HCT116 (cell line): ENCODE measurements at regions not wholly inside any gene's neighbourhood (a gene's known extent, or its start where the extent isn't known, plus 50 kb on each side); places are given as distances from the start of the nearest gene placed in this dataset.

Experiments used
- ATAC-seq: fragments of 200-7000 bp; cut with Tn5 transposase; 2 replicates; pipeline ENCODE4 v1.9.1; 2020; ENCODE audit warnings: mild to moderate bottlenecking, moderate library complexity
- BruUV-seq: library from RNA; stranded (reverse); fragments of 400-500 nt; replicated peaks from 2 replicates; lab custom pipeline; 2021; lab: Mats Ljungman, UMichigan
- CTCF ChIA-PET: fragments of 300-600 bp; sonication (Branson Sonifier 250); formaldehyde crosslinking; loops from one replicate; lab custom pipeline; 2021; ENCODE audit warnings: antibody characterized with exemption; lab: Charles Lee
- POLR2A ChIA-PET: fragments of 300-600, 350-600 bp; sonication (Branson Sonifier 250); formaldehyde crosslinking; loops from one replicate; lab custom pipeline; 2021; ENCODE audit warnings: antibody characterized with exemption; lab: Charles Lee
- RAD21 ChIA-PET, 2 experiments: fragments of 300-600 bp; sonication (Branson Sonifier 250); formaldehyde crosslinking; loops; one replicate each; lab custom pipeline; 2023; ENCODE audit warnings: low total read pairs in 2 of 2; ENCODE audit not compliant: uncharacterized antibody in 2 of 2, unreplicated experiment in 2 of 2, low non-redundant PET in 1 of 2; lab: Charles Lee
- DNase-seq: peaks from one replicate; pipeline ENCODE4 v3.0.0-alpha.2; 2010; ENCODE audit warnings: low read depth, low spot score
- H2AFZ ChIP-seq: fragments of 200-600 bp; shearing (Covaris generic), sonication (generic); 2 replicates; pipeline ENCODE4 v1.6.1; 2017; ENCODE audit warnings: low read depth, mixed run types, mixed read lengths, antibody characterized with exemption, low read length; ENCODE audit not compliant: poor library complexity, severe bottlenecking
- H3K27ac ChIP-seq: 2 replicates; pipeline ENCODE4 v1.5.1; 2012; ENCODE audit warnings: low read depth, low read length
- H3K27me3 ChIP-seq: fragments of 200-600 bp; sonication (generic); 2 replicates; pipeline ENCODE4 v1.6.1; 2016; ENCODE audit warnings: mixed run types, low read length, mixed read lengths; ENCODE audit not compliant: insufficient read depth
- H3K36me3 ChIP-seq, 2 experiments: fragments of 200-500 bp in 1 of 2; fragments of 200-600 bp in 1 of 2; sonication (Bioruptor generic) in 1 of 2; sonication (generic) in 1 of 2; 2 replicates each; pipeline versions ENCODE4 v1.5.1 to v1.6.1; 2014 to 2016; ENCODE audit warnings: low read length in 2 of 2, inconsistent platforms in 1 of 2, mixed read lengths in 1 of 2, mixed run types in 1 of 2; ENCODE audit not compliant: insufficient read depth in 2 of 2, control insufficient read depth in 1 of 2
- H3K4me1 ChIP-seq, 2 experiments: fragments of 200-600 bp in 1 of 2; sonication (generic) in 1 of 2; 2 replicates each; pipeline versions ENCODE4 v1.5.1 to v1.6.1; 2012 to 2017; ENCODE audit warnings: low read length in 2 of 2, inconsistent platforms in 1 of 2, mild to moderate bottlenecking in 1 of 2, mixed read lengths in 1 of 2, mixed run types in 1 of 2, moderate library complexity in 1 of 2; ENCODE audit not compliant: insufficient read depth in 2 of 2, control insufficient read depth in 1 of 2
- H3K4me2 ChIP-seq: fragments of 200-600 bp; sonication (generic); 2 replicates; pipeline ENCODE4 v1.6.1; 2017; ENCODE audit warnings: mixed run types, low read length, mixed read lengths
- H3K4me3 ChIP-seq, 2 experiments: fragments of 200-600 bp in 1 of 2; sonication (generic) in 1 of 2; replicated peaks in 1 of 2; 2 replicates each; pipeline ENCODE4 v1.5.1; 2011 to 2016; ENCODE audit warnings: low read length in 2 of 2, control low read depth in 1 of 2, low read depth in 1 of 2, mild to moderate bottlenecking in 1 of 2, mixed read lengths in 1 of 2, mixed run types in 1 of 2
- H3K79me2 ChIP-seq: fragments of 200-600 bp; sonication (generic); 2 replicates; pipeline ENCODE4 v1.6.1; 2017; ENCODE audit warnings: mild to moderate bottlenecking, mixed run types, low read length, moderate library complexity, mixed read lengths; ENCODE audit not compliant: insufficient read depth
- H3K9ac ChIP-seq: fragments of 200-600 bp; sonication (generic); 2 replicates; pipeline ENCODE4 v1.6.1; 2016; ENCODE audit warnings: low read length, mixed read lengths
- H3K9me2 ChIP-seq: fragments of 200-600 bp; sonication (generic), shearing (Covaris generic); 2 replicates; pipeline ENCODE4 v1.6.1; 2017; ENCODE audit warnings: mixed run types, mild to moderate bottlenecking, moderate library complexity; ENCODE audit not compliant: insufficient read depth
- H3K9me3 ChIP-seq, 2 experiments: fragments of 200-500 bp in 1 of 2; fragments of 200-600 bp in 1 of 2; sonication (Bioruptor generic) in 1 of 2; sonication (generic) in 1 of 2; 2 replicates each; pipeline ENCODE4 v1.6.1; 2014 to 2017; ENCODE audit warnings: low read length in 2 of 2, mixed read lengths in 2 of 2, inconsistent platforms in 1 of 2, low read depth in 1 of 2, mild to moderate bottlenecking in 1 of 2, mixed run types in 1 of 2, moderate library complexity in 1 of 2; ENCODE audit not compliant: control insufficient read depth in 1 of 2, insufficient read depth in 1 of 2
- H4K20me1 ChIP-seq: fragments of 200-600 bp; sonication (generic), shearing (Covaris generic); 2 replicates; pipeline ENCODE4 v1.6.1; 2017; ENCODE audit warnings: mixed run types, mild to moderate bottlenecking, moderate library complexity; ENCODE audit not compliant: insufficient read depth
- ATF3 ChIP-seq: IDR thresholded peaks from 2 replicates; pipeline ENCODE4 v1.6.1; 2012
- CBX3 ChIP-seq: IDR thresholded peaks from 2 replicates; pipeline ENCODE4 v1.6.1; 2012; ENCODE audit warnings: low read depth
- CEBPB ChIP-seq: IDR thresholded peaks from 2 replicates; pipeline ENCODE4 v1.6.1; 2012; ENCODE audit warnings: low read depth
- EGR1 ChIP-seq: IDR thresholded peaks from 2 replicates; pipeline ENCODE4 v1.6.1; 2012; ENCODE audit warnings: low read depth
- ELF1 ChIP-seq: IDR thresholded peaks from 2 replicates; pipeline ENCODE4 v1.6.1; 2012; ENCODE audit warnings: low read depth, borderline replicate concordance
- EZH2phosphoT487 ChIP-seq: fragments of 200-600 bp; IDR thresholded peaks from 2 replicates; pipeline ENCODE4 v1.6.1; 2018; ENCODE audit warnings: antibody characterized with exemption, borderline replicate concordance
- FOSL1 ChIP-seq: IDR thresholded peaks from 2 replicates; pipeline ENCODE4 v1.6.1; 2012; ENCODE audit warnings: low read depth
- JUND ChIP-seq: IDR thresholded peaks from 2 replicates; pipeline ENCODE4 v1.6.1; 2012
- POLR2A ChIP-seq: IDR thresholded peaks from 2 replicates; pipeline ENCODE4 v1.7.0; 2011; ENCODE audit warnings: borderline replicate concordance; ENCODE audit not compliant: insufficient read depth, insufficient read length; ENCODE audit errors: extremely low read depth
- RAD21 ChIP-seq: IDR thresholded peaks from 2 replicates; pipeline ENCODE4 v1.6.1; 2012; ENCODE audit warnings: low read depth, mild to moderate bottlenecking
- SP1 ChIP-seq: IDR thresholded peaks from 2 replicates; pipeline ENCODE4 v1.6.1; 2012; ENCODE audit warnings: low read depth
- TCF7L2 ChIP-seq: IDR thresholded peaks from 2 replicates; pipeline ENCODE4 v1.7.0; 2011; ENCODE audit warnings: borderline replicate concordance, inconsistent platforms; ENCODE audit not compliant: insufficient read depth, insufficient read length; ENCODE audit errors: extremely low read depth
- YY1 ChIP-seq: IDR thresholded peaks from 2 replicates; pipeline ENCODE4 v1.6.1; 2011; ENCODE audit warnings: low read length, low read depth, moderate library complexity, mild to moderate bottlenecking; ENCODE audit not compliant: insufficient replicate concordance; ENCODE audit errors: extremely low read depth
- ZFX ChIP-seq: fragments of 450-650 bp; IDR thresholded peaks from 2 replicates; pipeline ENCODE4 v1.6.1; 2017
- ZNF274 ChIP-seq: fragments of 200-500 bp; sonication (Bioruptor generic); IDR thresholded peaks from 2 replicates; pipeline ENCODE4 v1.6.1; 2014; ENCODE audit warnings: mild to moderate bottlenecking, low read depth, low read length, inconsistent platforms
- intact Hi-C: fragments of 100-400 bp; cut with micrococcal nuclease; formaldehyde crosslinking; loops from 2 replicates; pipeline ENCODE4 v1.10.0; 2022
- TF ChIP-seq, protein P1 (sequence below): IDR thresholded peaks from 2 replicates; pipeline ENCODE4 v1.6.1; 2012
- TF ChIP-seq, protein P2 (sequence below): IDR thresholded peaks from 2 replicates; pipeline ENCODE4 v1.6.1; 2011; ENCODE audit warnings: mild to moderate bottlenecking, low read length, moderate library complexity; ENCODE audit not compliant: insufficient replicate concordance; ENCODE audit errors: extremely low read depth

DNA sequence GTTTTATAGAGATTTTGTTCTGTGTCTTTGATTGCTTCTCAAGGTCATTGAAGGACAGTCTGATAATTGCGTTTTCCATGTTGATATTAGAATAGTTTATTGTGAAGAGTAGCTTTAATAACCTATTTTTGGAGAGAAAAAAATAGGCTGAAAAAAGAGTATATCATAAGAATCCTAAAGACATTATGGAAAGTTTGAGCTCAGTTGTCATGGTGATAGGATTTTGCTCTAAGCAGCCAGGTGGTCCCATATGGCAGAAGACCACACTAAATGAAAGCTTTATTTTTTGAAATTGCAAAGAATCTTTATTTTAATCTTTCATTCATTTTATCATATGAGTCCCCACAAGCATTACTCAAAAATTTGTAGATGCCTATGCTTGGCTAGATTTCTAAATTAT lies 358.9 kb upstream of the NAV3 start:
- no peaks in the 10 kb centered on the region for H3K79me2 ChIP-seq
- intact Hi-C loops: no loop called here
- ChIA-PET CTCF (no interaction called here), RAD21 (no interaction called here), POLR2A (no interaction called here)
- H3K9me2 ChIP-seq: no peaks in the 10 kb centered on the region
- H3K4me3 ChIP-seq: no peak overlapping the region
- no peaks in the 10 kb centered on the region for H3K27me3 ChIP-seq
- DNase-seq: no peak
- no peak overlapping the region for H3K9ac ChIP-seq
- H3K4me2 ChIP-seq: no peak overlapping the region
- H3K4me1 ChIP-seq: no peaks in the 10 kb centered on the region
- H3K27ac ChIP-seq: no peak overlapping the region
- no peaks in the 10 kb centered on the region for H3K9me3 ChIP-seq
- ATAC-seq: no peak
- no peaks in the 10 kb centered on the region for H4K20me1 ChIP-seq
- TF ChIP-seq YY1 (no peak), ZNF274 (no peak), ZFX (no peak), SP1 (no peak), ELF1 (no peak), EGR1 (no peak), TCF7L2 (no peak), EZH2phosphoT487 (no peak), ATF3 (no peak), POLR2A (no peak), RAD21 (no peak), FOSL1 (no peak), JUND (no peak), CBX3 (no peak), CEBPB (no peak)
- TF ChIP-seq, protein P1, sequence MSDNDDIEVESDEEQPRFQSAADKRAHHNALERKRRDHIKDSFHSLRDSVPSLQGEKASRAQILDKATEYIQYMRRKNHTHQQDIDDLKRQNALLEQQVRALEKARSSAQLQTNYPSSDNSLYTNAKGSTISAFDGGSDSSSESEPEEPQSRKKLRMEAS: no peak
- TF ChIP-seq, protein P2, sequence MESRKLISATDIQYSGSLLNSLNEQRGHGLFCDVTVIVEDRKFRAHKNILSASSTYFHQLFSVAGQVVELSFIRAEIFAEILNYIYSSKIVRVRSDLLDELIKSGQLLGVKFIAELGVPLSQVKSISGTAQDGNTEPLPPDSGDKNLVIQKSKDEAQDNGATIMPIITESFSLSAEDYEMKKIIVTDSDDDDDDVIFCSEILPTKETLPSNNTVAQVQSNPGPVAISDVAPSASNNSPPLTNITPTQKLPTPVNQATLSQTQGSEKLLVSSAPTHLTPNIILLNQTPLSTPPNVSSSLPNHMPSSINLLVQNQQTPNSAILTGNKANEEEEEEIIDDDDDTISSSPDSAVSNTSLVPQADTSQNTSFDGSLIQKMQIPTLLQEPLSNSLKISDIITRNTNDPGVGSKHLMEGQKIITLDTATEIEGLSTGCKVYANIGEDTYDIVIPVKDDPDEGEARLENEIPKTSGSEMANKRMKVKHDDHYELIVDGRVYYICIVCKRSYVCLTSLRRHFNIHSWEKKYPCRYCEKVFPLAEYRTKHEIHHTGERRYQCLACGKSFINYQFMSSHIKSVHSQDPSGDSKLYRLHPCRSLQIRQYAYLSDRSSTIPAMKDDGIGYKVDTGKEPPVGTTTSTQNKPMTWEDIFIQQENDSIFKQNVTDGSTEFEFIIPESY: no peak
- BruUV-seq: no TSS peak
- H2AFZ ChIP-seq: no peak overlapping the region
- no peaks in the 10 kb centered on the region for H3K36me3 ChIP-seq
